LNCAP (cell line): ENCODE measurements at regions not wholly inside any gene's neighbourhood (a gene's known extent, or its start where the extent isn't known, plus 50 kb on each side); places are given as distances from the start of the nearest gene placed in this dataset.

ENCODE experiments used
- CTCF ChIP-seq: fragments of 450-650 bp; IDR thresholded peaks from 2 replicates; pipeline ENCODE4 v1.5.1; 2017; ENCODE audit warnings: mild to moderate bottlenecking

- TF ChIP-seq CTCF, result no peak
These were observed 634.8 kb downstream of the KCNT2 start for GRCh38 chr1:195973311-195973904.

- TF ChIP-seq CTCF, result no peak
These were observed 636.7 kb downstream of the KCNT2 start for GRCh38 chr1:195971589-195971988.

- no peak for TF ChIP-seq CTCF
These were observed 638.0 kb downstream of the KCNT2 start for GRCh38 chr1:195970209-195970608.

GRCh38 chr1:195965475-195965874 is 642.8 kb downstream of the KCNT2 start:
- no peak for TF ChIP-seq CTCF

- TF ChIP-seq CTCF, result no peak
These were observed 643.2 kb downstream of the KCNT2 start for GRCh38 chr1:195965036-195965435.

- no peak for TF ChIP-seq CTCF
These were observed 643.7 kb downstream of the KCNT2 start for GRCh38 chr1:195964516-195964915.

- TF ChIP-seq CTCF, result no peak
These were observed 646.2 kb downstream of the KCNT2 start for GRCh38 chr1:195962051-195962450.

- no peak for TF ChIP-seq CTCF
These were observed 647.7 kb downstream of the KCNT2 start for GRCh38 chr1:195960580-195960979.
